WERI-Rb-1 (cell line): ENCODE measurements at regions not wholly inside any gene's neighbourhood (a gene's known extent, or its start where the extent isn't known, plus 50 kb on each side); places are given as distances from the start of the nearest gene placed in this dataset.
A peak's percentile ranks its signal among the peaks of the same experiment; 100 is the strongest.

Experiments
- DNase-seq: peaks from one replicate; pipeline ENCODE4 v3.0.0-alpha.2; 2020
- H3K27ac ChIP-seq: fragments of 250-450 bp; sonication (Bioruptor Pico); 2 replicates; pipeline ENCODE4 v1.5.1; 2020; ENCODE audit warnings: mild to moderate bottlenecking, moderate library complexity
- H3K27me3 ChIP-seq: fragments of 250-450 bp; sonication (Bioruptor Pico); 2 replicates; pipeline ENCODE4 v1.5.1; 2021; ENCODE audit warnings: mild to moderate bottlenecking, low read depth, moderate library complexity; ENCODE audit not compliant: insufficient read depth, severe bottlenecking
- H3K36me3 ChIP-seq: fragments of 250-450 bp; sonication (Bioruptor Pico); 2 replicates; pipeline ENCODE4 v1.5.1; 2020; ENCODE audit warnings: mild to moderate bottlenecking, moderate library complexity
- H3K4me3 ChIP-seq: 2 replicates; pipeline ENCODE4 v1.5.1; 2011; ENCODE audit warnings: low read depth, mild to moderate bottlenecking, control low read depth, low read length
- H3K9me3 ChIP-seq: fragments of 250-450 bp; sonication (Bioruptor Pico); 2 replicates; pipeline ENCODE4 v1.5.1; 2021; ENCODE audit warnings: mild to moderate bottlenecking, moderate library complexity; ENCODE audit not compliant: severe bottlenecking
- CTCF ChIP-seq: IDR thresholded peaks from 2 replicates; pipeline ENCODE4 v1.5.1; 2011; ENCODE audit warnings: low read depth, mild to moderate bottlenecking, control low read depth, inconsistent platforms, low read length

GRCh38 chr5:102010644-102011043 lies 285.4 kb downstream of the SLCO4C1 start:
- no peak overlapping the region for H3K27ac ChIP-seq
- no peaks in the 10 kb centered on the region for H3K9me3 ChIP-seq
- TF ChIP-seq CTCF = no peak
- DNase-seq = no peak
- H3K4me3 ChIP-seq = no peak overlapping the region
- H3K36me3 ChIP-seq = no peaks in the 10 kb centered on the region
- H3K27me3 ChIP-seq = no peaks in the 10 kb centered on the region

GRCh38 chr5:101997235-101997634 lies 298.8 kb downstream of the SLCO4C1 start:
- Histone ChIP-seq H3K27me3 (no peaks in the 10 kb centered on the region), H3K9me3 (no peaks in the 10 kb centered on the region), H3K4me3 (no peak overlapping the region), H3K36me3 (no peaks in the 10 kb centered on the region), H3K27ac (no peak overlapping the region)
- no peak for DNase-seq
- TF ChIP-seq CTCF = no peak

- Histone ChIP-seq H3K36me3 (no peaks in the 10 kb centered on the region), H3K9me3 (no peaks in the 10 kb centered on the region), H3K4me3 (no peak overlapping the region), H3K27me3 (no peaks in the 10 kb centered on the region), H3K27ac (no peak overlapping the region)
- TF ChIP-seq CTCF = no peak
- DNase-seq = no peak
Observed at GRCh38 chr5:101995585-101995984, 300.5 kb downstream of the SLCO4C1 start.

- Histone ChIP-seq H3K36me3 (no peaks in the 10 kb centered on the region), H3K9me3 (no peaks in the 10 kb centered on the region), H3K27me3 (no peaks in the 10 kb centered on the region), H3K27ac (no peak overlapping the region), H3K4me3 (no peak overlapping the region)
- DNase-seq = no peak
- TF ChIP-seq CTCF = no peak
Observed at GRCh38 chr5:101991486-101991885, 304.6 kb downstream of the SLCO4C1 start.

- Histone ChIP-seq H3K9me3 (no peaks in the 10 kb centered on the region), H3K36me3 (no peaks in the 10 kb centered on the region), H3K4me3 (no peak overlapping the region), H3K27ac (no peak overlapping the region), H3K27me3 (no peaks in the 10 kb centered on the region)
- TF ChIP-seq CTCF = no peak
- DNase-seq = no peak
Observed at GRCh38 chr5:101989659-101990058, 306.4 kb downstream of the SLCO4C1 start.

- TF ChIP-seq CTCF = peak; percentile 47; the same call in 1 of the 2 replicates
- no peak overlapping the region for H3K4me3 ChIP-seq
- H3K36me3 ChIP-seq = no peaks in the 10 kb centered on the region
- DNase-seq = no peak
- H3K9me3 ChIP-seq = no peaks in the 10 kb centered on the region
- H3K27me3 ChIP-seq = no peaks in the 10 kb centered on the region
- H3K27ac ChIP-seq = no peak overlapping the region
Observed at GRCh38 chr5:101977729-101978345, 318.2 kb downstream of the SLCO4C1 start.
